NCI-H2196 treated with DMSO at 0.1 percent for 48 hours (cell line): ENCODE measurements at regions not wholly inside any gene's neighbourhood (a gene's known extent, or its start where the extent isn't known, plus 50 kb on each side); places are given as distances from the start of the nearest gene placed in this dataset.

ENCODE experiments used
- DNase-seq: peaks from one replicate; lab custom pipeline; 2025; ENCODE audit not compliant: unreplicated experiment; lab: John Stamatoyannopoulos, UW

GRCh38 chr12:78579846-78580245, 284.7 kb upstream of the SYT1 start:
- DNase-seq: no peak

GRCh38 chr12:78580296-78580695, 284.3 kb upstream of the SYT1 start:
- no peak for DNase-seq

GRCh38 chr12:78584695-78585094, 279.9 kb upstream of the SYT1 start:
- DNase-seq: no peak

GRCh38 chr12:78585132-78585531, 279.4 kb upstream of the SYT1 start:
- DNase-seq: no peak

DNA sequence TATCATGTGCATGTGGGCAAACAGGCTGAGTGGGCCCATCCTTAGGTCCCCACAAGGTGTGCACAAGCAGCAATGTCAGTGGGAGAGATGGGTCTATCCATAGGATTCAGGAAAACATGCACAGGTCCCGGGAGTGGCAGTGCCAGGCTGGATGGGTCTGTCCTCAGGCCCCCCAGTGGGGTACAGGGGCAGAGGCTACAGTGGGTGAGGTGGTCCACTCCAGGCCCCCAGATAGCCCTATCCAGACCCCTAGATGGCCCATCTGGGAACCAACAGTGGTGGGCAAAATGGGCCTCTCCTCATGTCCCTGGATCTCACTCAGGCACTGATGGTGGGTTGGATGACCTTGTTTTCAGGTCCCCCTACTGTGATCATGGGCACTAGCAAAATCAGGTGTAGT, 277.8 kb upstream of the SYT1 start:
- no peak for DNase-seq

DNA sequence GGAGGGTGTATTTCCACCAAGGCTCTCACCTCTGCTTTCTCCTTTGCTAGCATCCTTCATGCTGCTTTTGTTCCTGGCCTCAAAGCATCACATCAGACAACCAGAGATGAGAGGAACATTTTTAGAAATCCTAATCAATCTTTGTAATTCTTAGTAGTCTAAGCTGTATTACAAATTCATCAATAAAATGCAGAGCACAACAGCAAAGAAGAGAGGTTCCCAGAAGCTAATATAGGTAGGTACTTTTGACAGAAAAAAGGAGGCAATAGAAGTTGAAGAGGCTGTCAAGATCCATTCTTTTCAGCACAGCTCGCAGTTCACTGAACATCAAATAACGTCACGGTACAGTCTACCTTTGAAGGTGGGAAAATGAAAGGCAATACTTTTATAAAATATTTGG, 265.2 kb upstream of the SYT1 start:
- DNase-seq: no peak

- DNase-seq: no peak
Observed at GRCh38 chr12:78600541-78600940, 264.0 kb upstream of the SYT1 start.

- DNase-seq: no peak
Observed at GRCh38 chr12:78611504-78611903, 253.1 kb upstream of the SYT1 start.

DNA sequence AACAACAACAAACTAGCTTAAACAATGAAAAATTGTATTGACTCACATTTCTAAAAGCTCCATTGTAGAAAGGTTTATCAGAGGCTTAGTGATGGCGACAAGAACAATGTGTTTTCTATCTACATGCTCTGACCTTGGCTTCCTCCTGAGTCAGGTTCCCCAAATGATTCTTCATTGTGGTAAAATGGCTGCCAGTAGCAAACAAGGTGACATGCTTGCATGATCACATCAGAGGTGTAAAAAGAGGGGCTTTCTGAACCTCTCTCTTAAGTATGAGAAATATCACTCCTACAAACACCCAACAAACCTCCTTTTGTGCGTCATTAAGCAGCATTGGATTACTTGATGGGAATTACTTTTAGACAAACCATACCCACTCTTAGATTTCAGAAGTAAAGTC, 252.4 kb upstream of the SYT1 start:
- no peak for DNase-seq

- no peak for DNase-seq
Observed at GRCh38 chr12:78617683-78618082, 246.9 kb upstream of the SYT1 start.

GRCh38 chr12:78622529-78623195, 241.9 kb upstream of the SYT1 start:
- DNase-seq: no peak

- no peak for DNase-seq
Observed at GRCh38 chr12:78628491-78629100, 236.0 kb upstream of the SYT1 start.

- no peak for DNase-seq
Observed at GRCh38 chr12:78636231-78636855, 228.2 kb upstream of the SYT1 start.

- DNase-seq: no peak
Observed at GRCh38 chr12:78641837-78642423, 222.6 kb upstream of the SYT1 start.

GRCh38 chr12:78645956-78646355, 218.6 kb upstream of the SYT1 start:
- DNase-seq: no peak

DNA sequence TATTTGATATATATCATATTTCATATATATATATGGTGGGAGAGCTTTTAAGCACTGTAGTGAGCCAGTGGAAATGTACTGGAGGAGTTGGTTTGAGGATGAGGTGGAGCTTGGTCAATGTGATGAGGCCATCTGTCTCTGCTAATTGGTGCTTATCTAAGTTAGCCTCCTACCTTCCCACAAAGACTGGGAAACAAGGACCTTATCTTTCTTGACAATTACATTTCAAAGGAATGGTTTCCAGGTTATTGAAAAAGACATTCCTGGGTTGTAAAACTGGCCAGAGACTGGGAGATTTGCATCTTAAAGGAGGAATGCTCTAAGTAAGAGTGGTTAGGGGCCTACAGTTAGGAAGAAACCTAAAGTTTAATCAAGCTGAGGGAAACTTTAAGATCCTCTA, 212.8 kb upstream of the SYT1 start:
- DNase-seq: no peak

GRCh38 chr12:78666584-78666983, 198.0 kb upstream of the SYT1 start:
- DNase-seq: no peak

DNA sequence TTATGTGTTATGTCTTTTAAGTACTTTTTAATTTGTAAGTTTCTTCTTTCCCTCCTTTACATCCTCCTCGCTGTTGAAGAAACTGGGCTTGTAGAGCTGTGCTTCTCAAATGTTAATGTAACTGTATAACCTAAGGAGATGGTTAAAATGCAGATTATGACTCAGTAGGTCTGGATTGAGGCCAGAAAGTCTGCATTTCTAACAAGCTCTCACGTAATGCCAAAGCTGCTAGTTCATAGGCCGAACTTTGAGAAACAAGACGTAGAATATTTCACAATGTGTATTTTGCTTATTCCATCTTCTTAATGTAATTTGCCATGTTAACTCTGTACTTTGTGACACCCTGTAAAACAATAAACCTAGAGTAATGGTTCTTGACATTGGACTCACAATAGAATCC, 193.3 kb upstream of the SYT1 start:
- DNase-seq: no peak

- no peak for DNase-seq
Observed at GRCh38 chr12:78672033-78672432, 192.5 kb upstream of the SYT1 start.

GRCh38 chr12:78674311-78675090, 190.1 kb upstream of the SYT1 start:
- no peak for DNase-seq

- no peak for DNase-seq
Observed at GRCh38 chr12:78680596-78680995, 184.0 kb upstream of the SYT1 start.
